GM19239 (cell line): ENCODE measurements at regions not wholly inside any gene's neighbourhood (a gene's known extent, or its start where the extent isn't known, plus 50 kb on each side); places are given as distances from the start of the nearest gene placed in this dataset.
"Not testable (repeated sequence)": the region's sequence is repeated elsewhere in the genome, so short reads cannot be mapped to it uniquely, and the experiment has no call there.

Experiments used
- DNase-seq: peaks from one replicate; pipeline ENCODE4 v3.0.0; 2011; ENCODE audit warnings: low spot score; ENCODE audit not compliant: insufficient read length
- FAIRE-seq: peaks from 2 replicates; lab custom pipeline; 2011; peaks lifted over from hg19 to GRCh38; lab: Jason Lieb, UNC

GRCh38 chr5:97234380-97234779 is 51.3 kb upstream of the RIOK2 start:
- not testable (repeated sequence) for DNase-seq, FAIRE-seq

GRCh38 chr5:97242341-97242740 is 59.3 kb upstream of the RIOK2 start:
- FAIRE-seq (no peak), DNase-seq (no peak)

- FAIRE-seq: no peak
- no peak for DNase-seq
These were observed 60.3 kb upstream of the RIOK2 start for GRCh38 chr5:97243353-97243752.

GRCh38 chr5:97245386-97245785 is 62.3 kb upstream of the RIOK2 start:
- FAIRE-seq (no peak), DNase-seq (no peak)

GRCh38 chr5:97250113-97250512 is 67.1 kb upstream of the RIOK2 start:
- no peak for FAIRE-seq

GRCh38 chr5:97266076-97266475 is 83.0 kb upstream of the RIOK2 start:
- FAIRE-seq (no peak), DNase-seq (no peak)

More at GRCh38 chr5:97250113-97250512, 67.1 kb upstream of the RIOK2 start:
- no peak for DNase-seq

GRCh38 chr5:97266576-97266975 is 83.5 kb upstream of the RIOK2 start:
- FAIRE-seq (no peak), DNase-seq (no peak)

GRCh38 chr5:97267767-97268166 is 84.7 kb upstream of the RIOK2 start:
- DNase-seq (no peak), FAIRE-seq (no peak)

GRCh38 chr5:97276474-97277120 is 93.5 kb upstream of the RIOK2 start:
- FAIRE-seq (no peak), DNase-seq (no peak)

GRCh38 chr5:97281257-97281656 is 98.2 kb upstream of the RIOK2 start:
- FAIRE-seq (no peak), DNase-seq (no peak)

- DNase-seq (peak; percentile 6), FAIRE-seq (no peak)
These were observed 114.1 kb upstream of the RIOK2 start for GRCh38 chr5:97297063-97297703.

- FAIRE-seq: no peak
- DNase-seq: no peak
These were observed 114.7 kb upstream of the RIOK2 start for GRCh38 chr5:97297704-97298091.

GRCh38 chr5:97301181-97301580 is 118.1 kb upstream of the RIOK2 start:
- FAIRE-seq: not testable (repeated sequence)

GRCh38 chr5:97338729-97339128 is 155.7 kb upstream of the RIOK2 start:
- DNase-seq: no peak

More at GRCh38 chr5:97301181-97301580, 118.1 kb upstream of the RIOK2 start:
- not testable (repeated sequence) for DNase-seq

GRCh38 chr5:97355775-97356174 is 172.7 kb upstream of the RIOK2 start:
- DNase-seq (no peak), FAIRE-seq (no peak)

More at GRCh38 chr5:97338729-97339128, 155.7 kb upstream of the RIOK2 start:
- FAIRE-seq: no peak

- no peak for FAIRE-seq
- DNase-seq: no peak
These were observed 180.5 kb upstream of the RIOK2 start for GRCh38 chr5:97363577-97363976.

- DNase-seq: no peak
- no peak for FAIRE-seq
These were observed 181.7 kb upstream of the RIOK2 start for GRCh38 chr5:97364731-97365130.

- FAIRE-seq (no peak), DNase-seq (no peak)
These were observed 182.3 kb upstream of the RIOK2 start for GRCh38 chr5:97365163-97365845.

GRCh38 chr5:97365918-97366317 is 182.9 kb upstream of the RIOK2 start:
- DNase-seq (no peak), FAIRE-seq (no peak)

- DNase-seq (no peak), FAIRE-seq (no peak)
These were observed 192.9 kb upstream of the RIOK2 start for GRCh38 chr5:97375959-97376358.

- FAIRE-seq: no peak
- no peak for DNase-seq
These were observed 194.5 kb upstream of the RIOK2 start for GRCh38 chr5:97377582-97377981.
